ENCODE measurements at regions not wholly inside any gene's neighbourhood (a gene's known extent, or its start where the extent isn't known, plus 50 kb on each side); places are given as distances from the start of the nearest gene placed in this dataset.

GRCh38 chr7:123319911-123320310 lies 120.1 kb upstream of the SLC13A1 start:
- H2BK5ac ChIP-seq (ENCODE audit: insufficient read length, low read length), result no peak overlapping the region
- DNase-seq, result no peak
- Mint-ChIP-seq H3K27me3 (ENCODE audit: low read depth) (no peaks in the 10 kb centered on the region; the same call in 1 of the 2 replicates), H3K4me3 (no peak overlapping the region), H3K27ac (peak overlapping the region in 1 of 3 experiments; percentile 53; a peak in 2 of 7 replicates), H3K36me3 (ENCODE audit: insufficient read depth in 1 of 3, low read depth in 3 of 3) (peaks cover 22 to 27% (median 25%) of the 10 kb centered on the region in 3 experiments), H3K9me3 (peaks cover 23 to 29% of the 10 kb centered on the region in 2 experiments), H3K4me1 (peaks cover 9 to 12% of the 10 kb centered on the region in 2 experiments)
- H3K23me2 ChIP-seq (ENCODE audit: insufficient read length, low read depth, low read length, poor library complexity, severe bottlenecking), result no peaks in the 10 kb centered on the region
- H3K27me3 ChIP-seq (ENCODE audit: insufficient read depth, low read length), result no peaks in the 10 kb centered on the region
- H4K20me1 ChIP-seq (ENCODE audit: control insufficient read depth, insufficient read depth, insufficient read length), result no peaks in the 10 kb centered on the region
- H2AFZ ChIP-seq (ENCODE audit: low read length), result no peak overlapping the region
- H2AK5ac ChIP-seq (ENCODE audit: insufficient read length, low read length), result no peak overlapping the region
- no peak overlapping the region for H3K9ac ChIP-seq (ENCODE audit: extremely low read depth, insufficient read length, low read length)
- no peak overlapping the region for H3K18ac ChIP-seq (ENCODE audit: insufficient read length, low read depth, low read length)
- no peak overlapping the region for H3K14ac ChIP-seq (ENCODE audit: insufficient read depth, low read length)
- no CpG with 5 or more reads among the region's 3 CpGs for WGBS (ENCODE audit: extremely low coverage, insufficient read length, low lambda C conversion rate)
- H3K79me1 ChIP-seq (ENCODE audit: insufficient read depth, low read depth, low read length, poor library complexity, severe bottlenecking), result no peaks in the 10 kb centered on the region
- no peak overlapping the region for H3K27ac ChIP-seq (ENCODE audit: insufficient read length, low read depth, low read length)
- H3K23ac ChIP-seq (ENCODE audit: insufficient read length, low read depth, low read length), result no peak overlapping the region
- no peak overlapping the region for H4K91ac ChIP-seq (ENCODE audit: insufficient read length, low read depth, low read length)
- H2BK15ac ChIP-seq (ENCODE audit: low read depth, low read length), result no peak overlapping the region
- H4K8ac ChIP-seq (replicated peaks; ENCODE audit: insufficient read length, low read depth, low read length), result no peak overlapping the region
- no peak overlapping the region for H2BK12ac ChIP-seq (ENCODE audit: insufficient read length, low read depth, low read length)
- no peak overlapping the region for H3K4me2 ChIP-seq (ENCODE audit: insufficient read depth, insufficient read length, low read length)
- H3K4ac ChIP-seq (ENCODE audit: low read depth, low read length), result no peak overlapping the region
- H2BK120ac ChIP-seq (ENCODE audit: low read depth, low read length, poor library complexity, severe bottlenecking), result no peak overlapping the region
- H3K4me1 ChIP-seq (ENCODE audit: insufficient read depth, low read length), result no peaks in the 10 kb centered on the region
- H3K79me2 ChIP-seq (ENCODE audit: insufficient read depth, low read length), result no peaks in the 10 kb centered on the region
- H2BK20ac ChIP-seq (ENCODE audit: low read depth, low read length, poor library complexity, severe bottlenecking), result no peak overlapping the region
- no peak for TF ChIP-seq CTCF (conservative IDR thresholded peaks at IDR 0.05)
- peaks cover 12% of the 10 kb centered on the region for H3K9me3 ChIP-seq (ENCODE audit: control insufficient read depth, low read depth, low read length)
- H4K5ac ChIP-seq (ENCODE audit: insufficient read length, low read depth, low read length), result no peak overlapping the region
- no peak overlapping the region for H3K56ac ChIP-seq (ENCODE audit: insufficient read length, low read depth, low read length)
- no peak overlapping the region for H3T11ph ChIP-seq (ENCODE audit: low read length)

All from H9 (cell line).